SK-N-MC (cell line): ENCODE measurements at regions not wholly inside any gene's neighbourhood (a gene's known extent, or its start where the extent isn't known, plus 50 kb on each side); places are given as distances from the start of the nearest gene placed in this dataset.

Experiments
- EZH2 ChIP-seq: fragments of 200-600 bp; sonication (generic); IDR thresholded peaks from one replicate; pipeline ENCODE4 v1.6.1; 2017; ENCODE audit warnings: antibody characterized with exemption
- FOXP2 ChIP-seq: optimal IDR thresholded peaks from 2 replicates; pipeline ENCODE3; 2011; ENCODE audit warnings: mild to moderate bottlenecking, moderate library complexity; ENCODE audit not compliant: insufficient read depth; ENCODE audit errors: extremely low read length, control extremely low read depth
- POLR2AphosphoS5 ChIP-seq: IDR thresholded peaks from 2 replicates; pipeline ENCODE4 v1.6.1; 2012; ENCODE audit warnings: mild to moderate bottlenecking, low read depth, low read length, borderline replicate concordance

DNA sequence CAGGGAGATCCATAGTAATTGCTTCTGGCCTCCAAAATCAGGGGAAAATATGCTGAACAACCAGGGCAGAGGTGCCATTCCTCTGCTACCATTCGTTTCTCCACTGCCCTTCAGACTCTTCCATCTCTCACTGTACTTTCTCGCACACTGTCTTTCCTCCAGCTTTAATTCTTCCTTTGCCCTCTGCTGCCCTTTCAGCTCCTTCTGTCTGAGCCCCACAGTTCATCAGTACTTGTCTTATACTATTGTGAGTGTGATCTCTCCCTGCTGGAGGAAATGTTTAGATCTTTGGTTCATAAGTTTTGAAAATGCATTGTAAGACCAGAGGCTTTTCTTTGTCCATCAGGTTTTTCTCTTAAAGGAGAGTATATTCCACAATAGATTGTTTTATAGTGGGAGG, 184.9 kb upstream of the DTNA start:
- TF ChIP-seq EZH2: no peak
- TF ChIP-seq POLR2AphosphoS5: no peak
- no peak for TF ChIP-seq FOXP2
